Loucy (cell line): ENCODE measurements at regions not wholly inside any gene's neighbourhood (a gene's known extent, or its start where the extent isn't known, plus 50 kb on each side); places are given as distances from the start of the nearest gene placed in this dataset.

ENCODE experiments used
- EZH2phosphoT487 ChIP-seq: fragments of 200-600 bp; IDR thresholded peaks from 2 replicates; pipeline ENCODE4 v1.6.1; 2018; ENCODE audit warnings: antibody characterized with exemption, mild to moderate bottlenecking, moderate library complexity, borderline replicate concordance
- TF ChIP-seq, protein P1 (sequence below): fragments of 200-600 bp; sonication (generic); conservative IDR thresholded peaks from 2 replicates; pipeline ENCODE4 v1.5.1; 2014; ENCODE audit warnings: mild to moderate bottlenecking, antibody characterized with exemption, low read length

DNA sequence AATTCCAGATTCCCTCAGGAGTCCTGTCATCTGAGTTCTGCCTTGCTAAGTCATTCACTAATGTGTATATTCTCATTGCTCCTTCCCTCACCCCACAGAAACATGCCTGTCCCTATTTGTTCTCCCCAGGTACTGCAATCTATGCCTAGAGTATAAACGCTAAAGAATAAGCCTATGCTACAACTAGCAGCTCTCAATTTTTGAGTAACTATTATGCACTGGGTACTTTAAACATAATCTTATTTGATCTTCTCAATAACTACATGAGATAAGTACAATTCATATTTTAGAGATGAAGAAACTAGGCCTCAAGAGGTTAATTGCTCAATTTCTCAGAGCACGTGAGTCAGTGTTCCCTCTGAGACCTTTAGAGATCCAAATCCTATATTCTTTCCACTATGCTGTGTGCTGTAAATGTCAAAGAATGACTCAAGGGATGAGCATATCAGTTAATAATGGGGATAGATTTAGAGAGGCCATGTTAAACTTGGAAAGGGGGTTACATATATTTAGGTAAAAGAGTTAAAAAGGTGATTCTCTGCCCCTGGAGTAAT lies 423.8 kb upstream of the ADGRB3 start:
- TF ChIP-seq, protein P1, sequence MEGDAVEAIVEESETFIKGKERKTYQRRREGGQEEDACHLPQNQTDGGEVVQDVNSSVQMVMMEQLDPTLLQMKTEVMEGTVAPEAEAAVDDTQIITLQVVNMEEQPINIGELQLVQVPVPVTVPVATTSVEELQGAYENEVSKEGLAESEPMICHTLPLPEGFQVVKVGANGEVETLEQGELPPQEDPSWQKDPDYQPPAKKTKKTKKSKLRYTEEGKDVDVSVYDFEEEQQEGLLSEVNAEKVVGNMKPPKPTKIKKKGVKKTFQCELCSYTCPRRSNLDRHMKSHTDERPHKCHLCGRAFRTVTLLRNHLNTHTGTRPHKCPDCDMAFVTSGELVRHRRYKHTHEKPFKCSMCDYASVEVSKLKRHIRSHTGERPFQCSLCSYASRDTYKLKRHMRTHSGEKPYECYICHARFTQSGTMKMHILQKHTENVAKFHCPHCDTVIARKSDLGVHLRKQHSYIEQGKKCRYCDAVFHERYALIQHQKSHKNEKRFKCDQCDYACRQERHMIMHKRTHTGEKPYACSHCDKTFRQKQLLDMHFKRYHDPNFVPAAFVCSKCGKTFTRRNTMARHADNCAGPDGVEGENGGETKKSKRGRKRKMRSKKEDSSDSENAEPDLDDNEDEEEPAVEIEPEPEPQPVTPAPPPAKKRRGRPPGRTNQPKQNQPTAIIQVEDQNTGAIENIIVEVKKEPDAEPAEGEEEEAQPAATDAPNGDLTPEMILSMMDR, result no peak
- TF ChIP-seq EZH2phosphoT487, result no peak
